Osteocyte (in vitro differentiated cells): ENCODE measurements at regions not wholly inside any gene's neighbourhood (a gene's known extent, or its start where the extent isn't known, plus 50 kb on each side); places are given as distances from the start of the nearest gene placed in this dataset.

Experiments
- DNase-seq: peaks from one replicate; pipeline ENCODE4 v3.0.0; 2021; ENCODE audit warnings: mixed read lengths; ENCODE audit not compliant: unreplicated experiment; ENCODE audit errors: extremely low spot score
- H3K27ac Mint-ChIP-seq: one replicate; pipeline ENCODE4 v1.8.0; 2021; ENCODE audit warnings: mild to moderate bottlenecking, mixed read lengths; ENCODE audit not compliant: unreplicated experiment
- H3K27me3 Mint-ChIP-seq: one replicate; pipeline ENCODE4 v1.8.0; 2021; ENCODE audit warnings: mixed read lengths; ENCODE audit not compliant: unreplicated experiment
- H3K36me3 Mint-ChIP-seq: one replicate; pipeline ENCODE4 v1.8.0; 2021; ENCODE audit warnings: mixed read lengths; ENCODE audit not compliant: unreplicated experiment
- H3K4me1 Mint-ChIP-seq: one replicate; pipeline ENCODE4 v1.8.0; 2021; ENCODE audit warnings: mixed read lengths; ENCODE audit not compliant: unreplicated experiment
- H3K4me3 Mint-ChIP-seq: one replicate; pipeline ENCODE4 v1.8.0; 2021; ENCODE audit warnings: mild to moderate bottlenecking, moderate library complexity, mixed read lengths; ENCODE audit not compliant: unreplicated experiment
- H3K9me3 Mint-ChIP-seq: one replicate; pipeline ENCODE4 v1.8.0; 2021; ENCODE audit warnings: mixed read lengths; ENCODE audit not compliant: unreplicated experiment
- CTCF ChIP-seq: fragments of 200-600 bp; sonication (generic); IDR thresholded peaks from 2 replicates; pipeline ENCODE4 v1.5.0; 2021; ENCODE audit warnings: antibody characterized with exemption, mild to moderate bottlenecking, moderate library complexity

- H3K4me3 Mint-ChIP-seq = no peak overlapping the region
- no peaks in the 10 kb centered on the region for H3K4me1 Mint-ChIP-seq
- no peak for DNase-seq
- no peaks in the 10 kb centered on the region for H3K36me3 Mint-ChIP-seq
- H3K27me3 Mint-ChIP-seq = no peaks in the 10 kb centered on the region
- no peak overlapping the region for H3K27ac Mint-ChIP-seq
- TF ChIP-seq CTCF = no peak
- H3K9me3 Mint-ChIP-seq = peaks cover 66% of the 10 kb centered on the region
Observed at GRCh38 chr18:78115896-78116561, 863.6 kb upstream of the SALL3 start.

- H3K4me1 Mint-ChIP-seq = no peaks in the 10 kb centered on the region
- no peak overlapping the region for H3K27ac Mint-ChIP-seq
- no peaks in the 10 kb centered on the region for H3K36me3 Mint-ChIP-seq
- no peaks in the 10 kb centered on the region for H3K27me3 Mint-ChIP-seq
- DNase-seq = no peak
- H3K4me3 Mint-ChIP-seq = no peak overlapping the region
- H3K9me3 Mint-ChIP-seq = peaks cover 60% of the 10 kb centered on the region
- no peak for TF ChIP-seq CTCF
Observed at GRCh38 chr18:78123144-78123909, 856.3 kb upstream of the SALL3 start.

- no peak for DNase-seq
- Mint-ChIP-seq H3K9me3 (peaks cover 53% of the 10 kb centered on the region), H3K4me1 (no peaks in the 10 kb centered on the region), H3K4me3 (no peak overlapping the region), H3K27ac (no peak overlapping the region), H3K27me3 (no peaks in the 10 kb centered on the region), H3K36me3 (no peaks in the 10 kb centered on the region)
- no peak for TF ChIP-seq CTCF
Observed at GRCh38 chr18:78123926-78124797, 855.5 kb upstream of the SALL3 start.

- H3K4me1 Mint-ChIP-seq = no peaks in the 10 kb centered on the region
- no peak overlapping the region for H3K27ac Mint-ChIP-seq
- no peak for TF ChIP-seq CTCF
- no peak overlapping the region for H3K4me3 Mint-ChIP-seq
- peaks cover 47% of the 10 kb centered on the region for H3K9me3 Mint-ChIP-seq
- no peaks in the 10 kb centered on the region for H3K27me3 Mint-ChIP-seq
- DNase-seq = no peak
- H3K36me3 Mint-ChIP-seq = no peaks in the 10 kb centered on the region
Observed at GRCh38 chr18:78125206-78125896, 854.3 kb upstream of the SALL3 start.
